Activated CD8-positive, alpha-beta memory T cell treated with anti-CD3 and anti-CD28 coated beads, Interleukin-2, amount 10 ng/mL, durations not matched to agents 7 days and 5 days (primary cell): ENCODE measurements at regions not wholly inside any gene's neighbourhood (a gene's known extent, or its start where the extent isn't known, plus 50 kb on each side); places are given as distances from the start of the nearest gene placed in this dataset.
"Not testable (repeated sequence)": the region's sequence is repeated elsewhere in the genome, so short reads cannot be mapped to it uniquely, and the experiment has no call there.

ENCODE experiments used
- ATAC-seq: fragments of 150-1000 bp; cut with Tn5 transposase; one replicate; pipeline ENCODE4 v1.10.0; 2021; ENCODE audit warnings: moderate library complexity
- CTCF ChIA-PET: fragments of 350-600 bp; sonication (Branson Sonifier 250); formaldehyde crosslinking; loops from one replicate; lab custom pipeline; 2021; ENCODE audit warnings: antibody characterized with exemption; lab: Charles Lee
- DNase-seq: peaks from one replicate; pipeline ENCODE4 v3.0.0-alpha.2; 2020
- H3K27ac Mint-ChIP-seq: one replicate; pipeline ENCODE4 v1.8.0; 2021; ENCODE audit warnings: mild to moderate bottlenecking, mixed read lengths
- H3K27me3 Mint-ChIP-seq: one replicate; pipeline ENCODE4 v1.8.0; 2021; ENCODE audit warnings: mixed read lengths
- H3K36me3 Mint-ChIP-seq: one replicate; pipeline ENCODE4 v1.8.0; 2021; ENCODE audit warnings: mild to moderate bottlenecking, mixed read lengths
- H3K4me1 Mint-ChIP-seq: one replicate; pipeline ENCODE4 v1.8.0; 2021; ENCODE audit warnings: mixed read lengths
- H3K4me3 Mint-ChIP-seq: one replicate; pipeline ENCODE4 v1.8.0; 2021; ENCODE audit warnings: mild to moderate bottlenecking, moderate library complexity, mixed read lengths
- H3K9me3 Mint-ChIP-seq: one replicate; pipeline ENCODE4 v1.8.0; 2022; ENCODE audit warnings: low read depth, mixed read lengths

DNA sequence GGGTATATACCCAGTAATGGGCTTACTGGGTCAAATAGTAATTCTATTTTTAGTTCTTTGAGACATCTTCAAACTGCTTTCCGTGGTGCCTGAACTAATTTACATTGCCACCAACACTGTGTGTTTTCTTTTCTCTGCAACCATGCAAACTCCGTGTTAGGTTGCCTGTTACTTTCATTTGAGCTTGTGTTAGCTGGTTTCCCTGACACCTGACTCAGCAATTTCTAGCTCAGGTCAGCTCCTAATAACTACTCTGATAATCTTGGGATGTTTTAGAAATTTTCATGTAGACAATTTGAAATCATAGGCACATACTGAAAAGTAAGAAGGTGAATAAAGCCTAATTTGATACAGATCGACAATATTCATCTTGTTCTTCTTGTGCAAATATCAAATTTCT lies 132.3 kb downstream of the ADCYAP1 start:
- H3K4me1 Mint-ChIP-seq: no peaks in the 10 kb centered on the region
- CTCF ChIA-PET: no interaction called here
- no peak for DNase-seq
- H3K4me3 Mint-ChIP-seq: no peak overlapping the region
- no peaks in the 10 kb centered on the region for H3K27me3 Mint-ChIP-seq
- ATAC-seq: no peak
- no peaks in the 10 kb centered on the region for H3K9me3 Mint-ChIP-seq
- H3K36me3 Mint-ChIP-seq: no peaks in the 10 kb centered on the region
- no peak overlapping the region for H3K27ac Mint-ChIP-seq

DNA sequence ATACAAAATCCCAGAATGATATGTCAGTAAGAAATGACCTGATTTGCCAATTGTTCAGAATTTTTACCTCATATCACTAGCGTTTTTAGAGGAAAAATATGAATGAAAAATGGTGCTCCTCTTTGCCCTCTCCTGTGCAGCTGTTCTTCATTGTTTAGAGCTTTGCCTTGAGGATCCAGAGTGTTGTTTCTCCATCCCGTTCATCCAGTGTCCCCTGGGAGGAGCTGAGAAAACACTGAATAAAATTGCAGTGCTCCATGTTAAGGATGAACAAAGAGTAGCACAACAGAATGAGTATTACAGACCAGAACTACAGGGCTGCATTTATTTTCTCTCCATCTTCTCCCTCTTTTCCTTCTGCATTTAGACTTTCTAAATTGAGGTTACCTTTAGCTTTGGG lies 133.1 kb downstream of the ADCYAP1 start:
- CTCF ChIA-PET: no interaction called here
- H3K27ac Mint-ChIP-seq: no peak overlapping the region
- H3K36me3 Mint-ChIP-seq: no peaks in the 10 kb centered on the region
- no peak overlapping the region for H3K4me3 Mint-ChIP-seq
- H3K27me3 Mint-ChIP-seq: no peaks in the 10 kb centered on the region
- ATAC-seq (no peak), DNase-seq (no peak)
- no peaks in the 10 kb centered on the region for H3K4me1 Mint-ChIP-seq
- H3K9me3 Mint-ChIP-seq: no peaks in the 10 kb centered on the region

DNA sequence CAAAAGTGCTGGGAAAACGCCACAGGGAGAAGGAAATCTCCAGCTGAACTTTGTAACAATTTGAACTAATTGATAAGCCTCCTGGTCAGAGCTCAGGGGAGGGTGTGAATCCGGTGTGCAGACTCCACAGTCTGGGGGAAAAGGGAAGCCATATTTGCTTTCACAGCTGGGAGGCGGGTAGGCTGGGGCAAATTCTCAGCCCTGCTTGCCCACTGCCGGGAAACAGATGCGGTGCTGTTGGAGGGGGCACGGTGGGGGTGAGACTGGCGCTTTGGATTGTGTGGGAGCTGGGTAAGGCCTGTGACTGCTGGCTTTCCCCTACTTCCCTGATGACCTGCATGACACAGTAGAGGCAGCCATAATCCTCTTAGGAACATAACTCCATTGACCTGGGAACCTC lies 134.8 kb downstream of the ADCYAP1 start:
- no peak for DNase-seq
- no peaks in the 10 kb centered on the region for H3K9me3 Mint-ChIP-seq
- CTCF ChIA-PET: no interaction called here
- H3K36me3 Mint-ChIP-seq: no peaks in the 10 kb centered on the region
- no peaks in the 10 kb centered on the region for H3K4me1 Mint-ChIP-seq
- H3K4me3 Mint-ChIP-seq: no peak overlapping the region
- no peak overlapping the region for H3K27ac Mint-ChIP-seq
- no peaks in the 10 kb centered on the region for H3K27me3 Mint-ChIP-seq
- ATAC-seq: no peak

DNA sequence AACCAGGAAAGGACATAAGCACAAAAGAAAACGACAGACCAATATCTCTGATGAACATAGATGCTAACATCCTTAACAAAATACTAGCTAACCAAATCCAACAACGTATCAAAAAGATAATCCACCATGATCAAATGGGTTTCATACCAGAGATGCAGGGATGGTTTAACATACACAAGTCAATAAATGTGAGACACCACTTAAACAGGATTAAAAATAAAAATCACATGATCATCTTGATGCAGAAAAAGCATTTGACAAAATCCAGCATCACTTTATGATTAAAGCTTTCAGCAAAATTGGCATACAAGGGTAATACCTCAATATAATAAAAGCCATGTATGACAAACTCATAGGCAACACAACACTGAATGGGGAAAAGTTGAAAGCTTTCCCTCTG lies 138.4 kb downstream of the ADCYAP1 start:
- DNase-seq, H3K27me3 Mint-ChIP-seq, H3K4me1 Mint-ChIP-seq, H3K9me3 Mint-ChIP-seq, H3K4me3 Mint-ChIP-seq, H3K36me3 Mint-ChIP-seq, CTCF ChIA-PET, ATAC-seq, H3K27ac Mint-ChIP-seq: not testable (repeated sequence)

DNA sequence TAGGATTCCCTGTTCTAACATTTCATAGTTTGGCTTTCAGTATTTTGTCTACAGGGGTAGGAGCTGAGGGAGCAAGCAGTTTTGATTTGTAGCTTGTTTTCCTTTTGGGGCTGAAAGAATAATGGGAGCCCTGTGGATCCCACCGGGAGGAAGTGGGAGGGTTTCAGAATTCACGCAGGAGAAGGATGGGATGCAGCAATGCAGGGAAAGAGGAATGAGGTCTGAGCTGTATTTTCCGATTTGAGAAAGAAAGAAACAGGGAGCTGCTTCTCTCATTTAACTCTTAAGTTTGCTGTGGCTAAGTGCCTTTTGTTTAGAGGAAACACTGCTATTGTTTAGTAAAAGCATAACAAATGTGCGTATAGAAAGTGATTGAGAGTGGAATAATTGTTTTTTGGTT lies 141.0 kb downstream of the ADCYAP1 start:
- no peak overlapping the region for H3K4me3 Mint-ChIP-seq
- no peaks in the 10 kb centered on the region for H3K36me3 Mint-ChIP-seq
- no peak overlapping the region for H3K27ac Mint-ChIP-seq
- CTCF ChIA-PET: no interaction called here
- DNase-seq (no peak), ATAC-seq (no peak)
- H3K27me3 Mint-ChIP-seq: no peaks in the 10 kb centered on the region
- H3K4me1 Mint-ChIP-seq: no peaks in the 10 kb centered on the region
- H3K9me3 Mint-ChIP-seq: no peaks in the 10 kb centered on the region

DNA sequence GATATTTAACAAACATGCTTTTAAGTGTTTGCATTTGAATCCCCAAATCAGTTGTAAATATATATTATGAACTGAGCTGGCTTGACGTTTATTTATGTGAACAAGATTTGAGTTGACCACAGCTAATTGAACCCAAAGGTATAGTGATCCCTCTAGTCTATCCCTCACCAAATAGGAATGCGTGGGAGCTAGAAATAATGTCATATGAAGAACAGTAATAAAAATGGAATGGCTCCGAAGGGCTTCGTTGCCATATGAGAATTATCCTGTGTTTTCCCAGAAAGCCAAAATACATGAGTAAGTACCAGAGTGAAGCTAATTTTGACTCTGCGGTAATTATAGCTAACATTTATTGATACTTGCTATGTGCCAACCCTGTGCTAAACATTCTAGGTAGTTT lies 142.7 kb downstream of the ADCYAP1 start:
- H3K9me3 Mint-ChIP-seq: no peaks in the 10 kb centered on the region
- no peak for ATAC-seq

DNA sequence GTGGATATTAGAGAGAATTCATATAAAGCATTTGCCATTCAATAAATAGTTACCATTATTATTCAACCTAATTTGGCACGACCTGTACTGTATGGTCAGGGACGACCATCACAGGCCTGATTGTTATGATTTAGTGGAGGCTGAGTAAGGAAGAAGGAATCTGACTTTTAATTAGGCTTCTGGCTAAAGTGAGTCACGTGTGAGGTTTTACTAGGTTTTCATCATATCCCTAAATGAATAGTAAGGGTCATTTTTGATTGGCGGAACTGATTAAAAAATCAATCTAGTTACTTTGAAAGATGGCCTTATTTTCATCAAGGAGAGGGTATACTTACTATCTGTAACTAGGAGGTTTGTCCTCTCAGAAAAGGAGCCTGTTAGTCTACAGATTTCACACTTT lies 143.4 kb downstream of the ADCYAP1 start:
- Mint-ChIP-seq H3K27me3 (no peaks in the 10 kb centered on the region), H3K4me1 (no peaks in the 10 kb centered on the region), H3K4me3 (no peak overlapping the region), H3K36me3 (no peaks in the 10 kb centered on the region), H3K9me3 (no peaks in the 10 kb centered on the region), H3K27ac (no peak overlapping the region)
- ATAC-seq (no peak), DNase-seq (no peak)
- CTCF ChIA-PET: no interaction called here

More for the DNA sequence above, 142.7 kb downstream of the ADCYAP1 start:
- H3K4me3 Mint-ChIP-seq: no peak overlapping the region
- CTCF ChIA-PET: no interaction called here
- H3K27ac Mint-ChIP-seq: no peak overlapping the region
- H3K4me1 Mint-ChIP-seq: no peaks in the 10 kb centered on the region
- no peaks in the 10 kb centered on the region for H3K27me3 Mint-ChIP-seq
- no peak for DNase-seq
- H3K36me3 Mint-ChIP-seq: no peaks in the 10 kb centered on the region

DNA sequence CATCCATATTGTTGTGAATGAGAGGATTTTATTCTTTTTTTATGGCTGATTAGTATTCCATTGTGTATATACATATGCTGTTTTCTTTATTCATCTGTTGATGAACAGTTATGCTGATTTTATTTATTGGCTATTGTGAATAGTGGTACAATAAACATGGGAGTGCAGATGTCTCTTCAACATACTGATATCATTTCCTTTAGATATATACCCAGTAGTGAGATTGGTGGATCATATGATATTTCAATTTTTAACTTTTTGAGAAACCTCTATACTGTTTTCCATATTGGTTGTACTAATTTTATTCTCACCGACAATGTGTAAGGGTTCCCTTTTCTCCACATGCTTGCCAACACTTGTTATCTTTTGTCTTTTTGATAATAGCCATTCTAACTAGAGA lies 144.5 kb downstream of the ADCYAP1 start:
- CTCF ChIA-PET: no interaction called here
- ATAC-seq: no peak
- no peaks in the 10 kb centered on the region for H3K9me3 Mint-ChIP-seq
- H3K27ac Mint-ChIP-seq: no peak overlapping the region
- H3K36me3 Mint-ChIP-seq: no peaks in the 10 kb centered on the region
- no peaks in the 10 kb centered on the region for H3K4me1 Mint-ChIP-seq
- H3K4me3 Mint-ChIP-seq: no peak overlapping the region
- DNase-seq: no peak
- no peaks in the 10 kb centered on the region for H3K27me3 Mint-ChIP-seq

DNA sequence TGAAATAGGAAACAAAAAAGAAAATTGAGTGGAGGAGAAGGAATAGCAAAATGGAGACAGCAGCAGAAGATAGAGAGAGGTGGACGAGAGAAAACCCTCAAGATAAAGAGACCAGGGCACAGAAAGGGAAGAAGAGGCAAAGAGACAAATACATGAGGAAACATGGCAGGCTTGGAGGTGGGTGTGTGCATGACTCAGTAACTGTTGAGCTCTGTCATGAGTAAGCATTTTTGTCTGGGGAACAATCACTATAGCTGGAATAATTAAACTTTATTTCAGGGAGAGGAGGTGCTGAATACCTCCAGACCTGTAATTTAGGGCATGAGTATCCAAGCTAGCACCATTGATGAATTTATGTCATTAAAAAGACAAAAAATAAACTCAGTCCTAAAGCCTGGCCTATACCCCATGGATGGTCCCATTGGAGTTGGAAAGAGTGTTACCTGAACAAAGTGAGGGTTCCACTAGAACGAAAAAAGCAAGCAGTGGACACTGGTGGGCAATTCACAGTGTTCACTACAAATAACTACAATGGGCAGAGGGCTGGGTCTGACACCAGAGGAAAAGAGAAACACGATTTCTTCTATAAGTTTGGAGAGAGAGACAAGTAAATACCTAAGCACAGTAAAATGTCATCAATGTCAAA lies 145.5 kb downstream of the ADCYAP1 start:
- Mint-ChIP-seq H3K36me3 (no peaks in the 10 kb centered on the region), H3K27ac (no peak overlapping the region), H3K4me1 (no peaks in the 10 kb centered on the region), H3K27me3 (no peaks in the 10 kb centered on the region), H3K4me3 (no peak overlapping the region), H3K9me3 (no peaks in the 10 kb centered on the region)
- CTCF ChIA-PET: no interaction called here
- ATAC-seq (no peak), DNase-seq (no peak)

DNA sequence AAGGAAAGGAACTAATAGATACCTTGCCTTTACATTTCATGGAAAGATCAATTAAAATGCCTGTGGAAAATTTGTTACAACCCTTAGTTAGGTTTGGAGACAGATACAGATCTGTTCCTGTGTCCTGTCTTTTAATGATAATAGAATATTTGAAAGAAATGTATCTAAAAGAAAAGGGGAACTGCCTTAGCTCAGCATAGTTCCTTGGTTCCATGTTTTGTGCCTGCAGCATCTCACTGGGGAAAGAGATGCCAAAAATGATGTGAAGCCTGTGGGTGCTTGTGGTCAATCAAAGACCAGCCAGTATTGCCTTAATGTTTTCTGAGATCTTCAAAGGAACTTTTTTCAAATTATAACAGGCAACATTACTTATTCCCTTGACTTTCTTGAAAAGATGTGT lies 147.6 kb downstream of the ADCYAP1 start:
- no peaks in the 10 kb centered on the region for H3K9me3 Mint-ChIP-seq
- no peak overlapping the region for H3K27ac Mint-ChIP-seq
- no peaks in the 10 kb centered on the region for H3K4me1 Mint-ChIP-seq
- no peaks in the 10 kb centered on the region for H3K27me3 Mint-ChIP-seq
- H3K4me3 Mint-ChIP-seq: no peak overlapping the region
- no peaks in the 10 kb centered on the region for H3K36me3 Mint-ChIP-seq
- ATAC-seq: no peak
- CTCF ChIA-PET: no interaction called here
- no peak for DNase-seq

DNA sequence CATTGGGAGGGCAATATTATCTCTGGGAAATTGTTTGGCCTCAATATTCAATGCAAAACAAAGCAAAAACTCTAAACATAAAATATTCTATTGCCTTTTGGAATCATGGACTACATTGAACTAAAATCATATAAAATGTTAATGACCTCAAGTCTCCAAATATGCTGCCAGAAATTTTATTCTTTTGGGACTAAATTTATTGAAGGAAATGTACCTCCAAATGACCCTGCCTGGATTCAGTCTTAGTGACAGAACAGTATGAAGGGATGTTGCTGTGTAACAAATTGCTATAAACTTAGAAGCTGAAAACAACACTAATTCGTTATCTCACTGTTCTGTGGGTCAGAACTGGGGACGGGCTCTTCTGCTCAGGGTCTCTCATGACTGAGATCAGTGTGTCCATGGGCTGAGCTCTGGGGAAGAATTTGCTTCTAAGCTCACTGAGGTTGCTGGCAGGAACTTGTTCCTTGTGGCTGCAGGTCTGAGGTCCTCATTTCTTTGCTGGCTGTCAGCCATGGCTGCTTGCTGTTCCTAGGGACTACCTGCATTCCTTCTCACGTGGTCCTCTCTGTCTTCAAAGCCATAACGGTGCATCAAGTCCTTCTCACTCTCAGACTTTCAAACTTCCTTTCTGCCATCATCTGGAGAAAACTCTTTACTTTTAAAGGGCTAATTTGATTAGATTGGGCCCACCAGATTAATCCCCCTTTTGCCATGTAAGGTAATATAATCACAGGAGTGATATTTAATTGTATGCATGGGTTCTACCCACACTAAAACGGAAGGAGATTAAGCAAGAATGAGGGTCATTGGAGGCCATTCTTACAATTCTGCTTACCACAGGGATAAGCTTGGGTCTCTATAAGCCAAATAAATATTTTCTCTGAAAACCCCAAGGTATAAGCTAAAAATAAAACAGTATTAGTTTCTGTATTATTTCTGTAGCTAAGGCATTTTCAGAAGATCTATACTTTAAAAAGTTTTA lies 149.0 kb downstream of the ADCYAP1 start:
- H3K27ac Mint-ChIP-seq: no peak overlapping the region
- no peak for ATAC-seq
- H3K4me3 Mint-ChIP-seq: no peak overlapping the region
- no peaks in the 10 kb centered on the region for H3K36me3 Mint-ChIP-seq
- H3K27me3 Mint-ChIP-seq: no peaks in the 10 kb centered on the region
- H3K4me1 Mint-ChIP-seq: no peaks in the 10 kb centered on the region
- no peak for DNase-seq
- CTCF ChIA-PET: no interaction called here
- no peaks in the 10 kb centered on the region for H3K9me3 Mint-ChIP-seq

DNA sequence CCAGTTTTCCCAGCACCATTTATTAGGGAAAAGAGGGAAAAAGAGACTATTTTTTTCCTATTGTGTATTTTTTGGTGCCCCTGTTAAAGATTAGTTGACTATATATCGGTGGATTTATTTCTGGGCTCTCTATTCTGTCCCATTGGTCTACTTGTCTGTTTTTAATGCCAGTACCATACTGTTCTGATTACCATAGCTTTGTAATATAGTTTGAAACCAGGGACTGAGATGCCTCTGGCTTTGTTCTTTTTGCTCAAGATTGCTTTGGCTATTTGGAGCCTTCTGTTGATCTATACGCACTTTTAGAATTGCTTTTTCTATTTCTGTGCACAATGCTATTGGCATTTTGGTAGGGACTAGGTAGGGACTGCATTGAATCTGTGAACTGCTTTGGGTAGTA lies 151.7 kb downstream of the ADCYAP1 start:
- Mint-ChIP-seq H3K9me3 (no peaks in the 10 kb centered on the region), H3K4me1 (no peaks in the 10 kb centered on the region), H3K36me3 (no peaks in the 10 kb centered on the region), H3K4me3 (no peak overlapping the region), H3K27ac (no peak overlapping the region), H3K27me3 (no peaks in the 10 kb centered on the region)
- ATAC-seq: no peak
- CTCF ChIA-PET: no interaction called here
- no peak for DNase-seq

DNA sequence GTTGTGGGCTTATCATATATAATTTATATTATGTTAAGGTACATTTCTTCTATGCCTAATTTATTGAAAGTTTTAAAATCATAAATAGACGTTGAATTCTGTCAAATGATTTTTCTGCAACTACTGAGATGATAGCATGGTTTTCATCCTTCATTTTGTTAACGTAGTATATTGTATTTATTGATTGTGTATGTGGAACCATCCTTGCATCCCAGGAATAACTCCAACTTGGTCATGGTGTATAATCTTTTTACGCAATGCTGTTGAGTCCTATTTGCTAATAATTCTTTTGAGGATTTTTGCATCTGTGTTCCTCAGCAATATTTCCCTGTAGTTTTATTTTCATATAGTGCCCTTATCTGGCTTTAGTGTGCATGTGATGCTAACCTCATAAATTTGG lies 152.7 kb downstream of the ADCYAP1 start:
- no peak for ATAC-seq
- no peaks in the 10 kb centered on the region for H3K36me3 Mint-ChIP-seq
- no peak overlapping the region for H3K4me3 Mint-ChIP-seq
- no peaks in the 10 kb centered on the region for H3K9me3 Mint-ChIP-seq
- H3K4me1 Mint-ChIP-seq: no peaks in the 10 kb centered on the region
- H3K27ac Mint-ChIP-seq: no peak overlapping the region
- H3K27me3 Mint-ChIP-seq: no peaks in the 10 kb centered on the region
- CTCF ChIA-PET: no interaction called here
- no peak for DNase-seq

DNA sequence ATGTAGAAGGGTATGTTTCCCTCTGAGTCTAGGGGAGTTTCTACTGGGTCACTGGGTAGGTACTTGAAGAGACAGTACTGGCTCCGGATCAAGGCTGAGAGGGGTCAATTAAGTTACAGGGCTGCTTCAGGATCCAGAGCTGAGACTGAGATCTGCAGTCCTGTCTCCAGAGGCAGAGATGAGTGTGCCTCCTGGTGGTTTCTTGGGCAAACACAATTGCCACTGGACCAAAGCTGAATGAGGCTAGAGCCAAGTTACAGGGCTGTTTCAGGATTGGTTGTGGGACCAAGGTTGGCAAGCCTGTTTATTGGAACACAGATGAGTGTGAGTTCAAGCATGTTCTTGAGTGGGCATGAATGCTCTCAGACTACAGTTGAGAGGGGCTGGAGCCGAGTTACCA lies 157.9 kb downstream of the ADCYAP1 start:
- ATAC-seq (no peak), DNase-seq (no peak)
- Mint-ChIP-seq H3K27me3 (no peaks in the 10 kb centered on the region), H3K4me1 (no peaks in the 10 kb centered on the region), H3K4me3 (no peak overlapping the region), H3K27ac (no peak overlapping the region), H3K9me3 (no peaks in the 10 kb centered on the region), H3K36me3 (no peaks in the 10 kb centered on the region)
- CTCF ChIA-PET: no interaction called here
